ENCODE measurements at regions not wholly inside any gene's neighbourhood (a gene's known extent, or its start where the extent isn't known, plus 50 kb on each side); places are given as distances from the start of the nearest gene placed in this dataset.

DNA sequence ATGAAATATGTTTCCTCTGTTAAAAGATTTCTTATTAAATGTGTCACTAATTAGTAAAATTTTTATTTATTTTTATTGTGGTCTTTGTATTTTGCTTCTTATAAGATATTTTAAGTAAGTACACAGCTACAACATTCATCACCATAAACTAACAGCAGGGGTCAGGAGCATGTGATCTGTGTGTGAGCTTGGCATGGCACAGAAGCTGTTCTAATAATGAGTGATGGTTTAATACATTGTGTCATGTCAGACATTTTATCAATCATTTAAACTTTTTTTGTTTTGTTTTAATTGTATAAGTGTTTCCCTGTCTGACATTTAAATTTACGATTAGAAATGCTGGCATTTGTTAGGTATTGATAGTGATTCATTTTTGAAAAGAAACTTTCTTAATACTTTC, 585.4 kb downstream of the DSC3 start:
- no peak for DNase-seq (ENCODE audit: low read depth)
- H3K4me3 ChIP-seq (ENCODE audit: low read depth, low read length): no peak overlapping the region
- TF ChIP-seq, protein P1, sequence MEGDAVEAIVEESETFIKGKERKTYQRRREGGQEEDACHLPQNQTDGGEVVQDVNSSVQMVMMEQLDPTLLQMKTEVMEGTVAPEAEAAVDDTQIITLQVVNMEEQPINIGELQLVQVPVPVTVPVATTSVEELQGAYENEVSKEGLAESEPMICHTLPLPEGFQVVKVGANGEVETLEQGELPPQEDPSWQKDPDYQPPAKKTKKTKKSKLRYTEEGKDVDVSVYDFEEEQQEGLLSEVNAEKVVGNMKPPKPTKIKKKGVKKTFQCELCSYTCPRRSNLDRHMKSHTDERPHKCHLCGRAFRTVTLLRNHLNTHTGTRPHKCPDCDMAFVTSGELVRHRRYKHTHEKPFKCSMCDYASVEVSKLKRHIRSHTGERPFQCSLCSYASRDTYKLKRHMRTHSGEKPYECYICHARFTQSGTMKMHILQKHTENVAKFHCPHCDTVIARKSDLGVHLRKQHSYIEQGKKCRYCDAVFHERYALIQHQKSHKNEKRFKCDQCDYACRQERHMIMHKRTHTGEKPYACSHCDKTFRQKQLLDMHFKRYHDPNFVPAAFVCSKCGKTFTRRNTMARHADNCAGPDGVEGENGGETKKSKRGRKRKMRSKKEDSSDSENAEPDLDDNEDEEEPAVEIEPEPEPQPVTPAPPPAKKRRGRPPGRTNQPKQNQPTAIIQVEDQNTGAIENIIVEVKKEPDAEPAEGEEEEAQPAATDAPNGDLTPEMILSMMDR (conservative IDR thresholded peaks at IDR 0.05; ENCODE audit: low read depth, low read length): no peak

DNA sequence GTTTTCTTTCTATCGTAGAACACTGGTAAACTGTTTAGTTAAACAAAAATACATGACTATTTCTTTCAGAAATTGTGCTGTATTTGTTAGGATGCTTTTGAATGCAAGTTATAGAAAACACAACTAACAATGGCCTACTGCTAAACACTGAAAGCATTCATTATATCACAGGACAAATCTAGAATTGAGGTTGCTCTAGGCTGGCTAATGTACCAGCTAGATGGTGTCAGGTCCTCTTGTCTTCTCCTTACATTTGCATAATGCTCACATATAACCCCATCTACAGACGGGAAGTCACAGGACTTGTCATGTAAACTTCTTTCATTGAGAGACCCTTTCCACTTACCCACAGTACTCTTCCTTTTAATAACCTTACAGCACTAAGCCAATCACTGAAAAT, 586.8 kb downstream of the DSC3 start:
- no peak for DNase-seq (ENCODE audit: low read depth)
- TF ChIP-seq, protein P1 (conservative IDR thresholded peaks at IDR 0.05; ENCODE audit: low read depth, low read length): no peak
- no peak overlapping the region for H3K4me3 ChIP-seq (ENCODE audit: low read depth, low read length)

DNA sequence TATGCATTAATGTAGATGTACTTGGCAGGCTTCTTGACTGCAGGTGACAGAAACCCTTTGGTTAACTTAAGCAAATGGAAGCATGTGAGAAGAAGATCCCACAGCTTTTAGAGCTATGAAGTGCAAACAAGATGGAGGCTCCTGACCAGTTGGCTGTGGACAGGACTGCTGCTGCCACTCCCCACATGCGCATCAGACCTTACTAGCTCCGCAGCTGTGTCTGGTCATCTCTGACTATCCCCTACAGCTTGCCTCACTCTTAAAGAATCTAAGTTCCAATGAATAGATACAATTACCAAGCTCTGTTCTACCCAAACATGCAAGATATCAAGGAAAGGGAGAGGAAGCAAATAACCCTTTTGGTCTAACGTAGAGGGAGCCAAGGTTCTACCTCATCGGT, 587.6 kb downstream of the DSC3 start:
- DNase-seq (ENCODE audit: low read depth): no peak

DNA sequence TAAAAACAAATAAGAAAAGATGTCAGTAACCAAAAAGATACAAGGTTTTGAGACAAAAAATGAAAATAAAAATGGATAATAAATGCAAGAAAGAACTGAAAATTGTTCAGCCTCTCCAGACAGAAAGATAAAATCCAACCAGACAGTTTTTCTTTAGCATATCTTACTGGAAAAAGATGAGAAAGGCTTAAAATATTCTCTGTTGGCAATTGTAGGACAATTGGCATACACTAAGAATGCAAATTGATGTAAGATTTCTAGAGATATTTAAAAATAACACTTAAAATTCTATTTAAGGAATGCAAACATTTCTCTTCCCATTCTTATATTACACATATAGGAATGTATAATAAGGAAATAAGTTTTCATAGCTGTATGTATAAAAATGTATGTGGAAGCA, 590.6 kb downstream of the DSC3 start:
- no peak overlapping the region for H3K4me3 ChIP-seq (ENCODE audit: low read depth, low read length)
- TF ChIP-seq, protein P1 (conservative IDR thresholded peaks at IDR 0.05; ENCODE audit: low read depth, low read length): no peak
- DNase-seq (ENCODE audit: low read depth): no peak

More for the DNA sequence above, 587.6 kb downstream of the DSC3 start:
- TF ChIP-seq, protein P1 (conservative IDR thresholded peaks at IDR 0.05; ENCODE audit: low read depth, low read length): no peak
- no peak overlapping the region for H3K4me3 ChIP-seq (ENCODE audit: low read depth, low read length)

DNA sequence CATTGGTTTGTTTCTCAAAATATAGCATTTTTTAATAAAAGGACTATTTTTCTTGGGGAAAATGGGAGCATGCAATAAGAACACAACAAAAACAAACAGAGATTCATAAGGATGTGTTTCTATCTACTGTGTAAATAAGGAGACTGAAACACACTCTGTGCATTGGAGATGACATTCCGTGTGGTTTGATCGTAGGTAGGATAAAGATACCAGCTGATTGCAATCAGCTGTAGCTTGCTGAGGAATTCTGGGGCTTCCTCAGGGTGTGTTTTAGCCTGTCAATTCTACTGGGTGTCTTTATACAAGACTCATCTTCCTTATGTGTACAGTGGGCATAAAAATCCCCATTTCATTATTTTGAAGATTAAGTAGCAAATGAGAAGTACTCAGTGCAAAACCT, 591.6 kb downstream of the DSC3 start:
- no peak for DNase-seq (ENCODE audit: low read depth)
- TF ChIP-seq, protein P1 (conservative IDR thresholded peaks at IDR 0.05; ENCODE audit: low read depth, low read length): no peak
- no peak overlapping the region for H3K4me3 ChIP-seq (ENCODE audit: low read depth, low read length)

DNA sequence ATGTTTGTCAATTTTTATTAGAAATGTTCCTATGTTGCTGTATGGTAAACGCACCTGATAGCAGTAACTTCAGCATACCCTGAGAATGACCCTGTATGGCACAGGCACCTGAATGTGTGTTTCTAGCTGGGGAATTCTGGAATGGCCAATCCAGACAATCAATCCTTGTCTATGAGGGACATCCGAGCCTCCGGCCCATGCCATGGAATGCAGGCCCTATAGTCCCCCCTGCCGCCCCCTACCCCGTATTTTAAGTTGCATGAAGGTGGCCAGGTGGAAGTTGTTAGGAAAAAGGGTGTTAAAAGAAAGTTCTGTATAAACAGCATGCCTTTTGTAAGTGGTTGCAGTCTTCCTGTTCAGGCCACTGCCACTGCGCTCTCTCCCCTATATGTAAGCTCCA, 595.9 kb downstream of the DSC3 start:
- no peak for DNase-seq (ENCODE audit: low read depth)
- TF ChIP-seq, protein P1 (conservative IDR thresholded peaks at IDR 0.05; ENCODE audit: low read depth, low read length): no peak
- H3K4me3 ChIP-seq (ENCODE audit: low read depth, low read length): no peak overlapping the region

DNA sequence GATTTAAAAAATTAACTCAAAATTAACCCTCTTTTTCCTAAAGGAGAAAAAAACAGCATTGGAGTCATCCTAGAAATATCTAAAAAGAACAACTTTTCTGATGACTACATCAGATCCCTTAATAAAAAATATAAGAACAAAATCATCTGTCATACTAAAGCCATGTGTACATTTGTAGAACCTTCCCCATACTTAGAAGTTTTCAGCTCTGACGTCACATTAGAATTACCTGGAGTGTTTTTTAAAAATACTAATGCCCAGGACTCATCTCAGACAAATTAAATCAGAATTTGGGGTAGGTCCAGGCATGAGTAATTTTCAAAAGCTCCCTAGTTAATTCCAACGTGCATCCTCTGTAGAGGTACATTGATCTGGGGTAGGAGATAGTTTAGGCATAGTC, 598.0 kb downstream of the DSC3 start:
- H3K4me3 ChIP-seq (ENCODE audit: low read depth, low read length): no peak overlapping the region
- TF ChIP-seq, protein P1 (conservative IDR thresholded peaks at IDR 0.05; ENCODE audit: low read depth, low read length): no peak
- no peak for DNase-seq (ENCODE audit: low read depth)
